ENCODE measurements at regions not wholly inside any gene's neighbourhood (a gene's known extent, or its start where the extent isn't known, plus 50 kb on each side); places are given as distances from the start of the nearest gene placed in this dataset.

DNA sequence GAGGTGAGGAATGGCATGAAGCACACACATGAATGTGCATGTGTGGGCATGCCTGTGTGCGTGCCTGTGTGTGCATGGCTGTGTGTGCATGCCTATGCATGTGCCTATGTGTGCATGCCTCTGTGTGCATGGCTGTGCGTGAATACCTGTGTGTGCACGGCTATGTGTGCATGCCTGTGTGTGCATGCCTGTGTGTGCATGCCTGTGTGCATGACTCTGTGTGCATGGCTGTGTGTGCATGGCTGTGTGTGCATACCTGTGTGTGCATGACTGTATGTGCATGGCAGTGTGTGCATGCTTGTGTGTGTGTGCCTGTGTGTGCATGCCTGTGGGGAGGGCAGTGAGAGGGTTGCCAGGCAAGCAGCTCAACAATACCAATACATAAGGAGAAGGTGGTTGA, 276.5 kb upstream of the ERCC4 start:
- TF ChIP-seq POLR2A (IDR thresholded peaks at IDR 0.05; ENCODE audit: low read depth, low read length) (no peak), POLR2AphosphoS5 (IDR thresholded peaks at IDR 0.05; ENCODE audit: insufficient read depth, low read depth, low read length) (no peak), EZH2 (IDR thresholded peaks at IDR 0.05; ENCODE audit: borderline replicate concordance, low read depth, low read length, severe bottlenecking) (no peak), JUN (IDR thresholded peaks at IDR 0.05; ENCODE audit: borderline replicate concordance, insufficient read depth, insufficient read length, low read depth) (no peak)
- TF ChIP-seq, protein P1, sequence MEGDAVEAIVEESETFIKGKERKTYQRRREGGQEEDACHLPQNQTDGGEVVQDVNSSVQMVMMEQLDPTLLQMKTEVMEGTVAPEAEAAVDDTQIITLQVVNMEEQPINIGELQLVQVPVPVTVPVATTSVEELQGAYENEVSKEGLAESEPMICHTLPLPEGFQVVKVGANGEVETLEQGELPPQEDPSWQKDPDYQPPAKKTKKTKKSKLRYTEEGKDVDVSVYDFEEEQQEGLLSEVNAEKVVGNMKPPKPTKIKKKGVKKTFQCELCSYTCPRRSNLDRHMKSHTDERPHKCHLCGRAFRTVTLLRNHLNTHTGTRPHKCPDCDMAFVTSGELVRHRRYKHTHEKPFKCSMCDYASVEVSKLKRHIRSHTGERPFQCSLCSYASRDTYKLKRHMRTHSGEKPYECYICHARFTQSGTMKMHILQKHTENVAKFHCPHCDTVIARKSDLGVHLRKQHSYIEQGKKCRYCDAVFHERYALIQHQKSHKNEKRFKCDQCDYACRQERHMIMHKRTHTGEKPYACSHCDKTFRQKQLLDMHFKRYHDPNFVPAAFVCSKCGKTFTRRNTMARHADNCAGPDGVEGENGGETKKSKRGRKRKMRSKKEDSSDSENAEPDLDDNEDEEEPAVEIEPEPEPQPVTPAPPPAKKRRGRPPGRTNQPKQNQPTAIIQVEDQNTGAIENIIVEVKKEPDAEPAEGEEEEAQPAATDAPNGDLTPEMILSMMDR (IDR thresholded peaks at IDR 0.05; ENCODE audit: extremely low read depth in 1 of 2, insufficient read depth in 1 of 2, low read depth in 1 of 2, low read length in 2 of 2) = no peak

Data from endothelial cell of umbilical vein (primary cell).